Brain pericyte (primary cell): ENCODE measurements at regions not wholly inside any gene's neighbourhood (a gene's known extent, or its start where the extent isn't known, plus 50 kb on each side); places are given as distances from the start of the nearest gene placed in this dataset.

Experiments
- DNase-seq: peaks from one replicate; pipeline ENCODE4 v3.0.0-alpha.2; 2012; ENCODE audit warnings: low read depth, low spot score

DNA sequence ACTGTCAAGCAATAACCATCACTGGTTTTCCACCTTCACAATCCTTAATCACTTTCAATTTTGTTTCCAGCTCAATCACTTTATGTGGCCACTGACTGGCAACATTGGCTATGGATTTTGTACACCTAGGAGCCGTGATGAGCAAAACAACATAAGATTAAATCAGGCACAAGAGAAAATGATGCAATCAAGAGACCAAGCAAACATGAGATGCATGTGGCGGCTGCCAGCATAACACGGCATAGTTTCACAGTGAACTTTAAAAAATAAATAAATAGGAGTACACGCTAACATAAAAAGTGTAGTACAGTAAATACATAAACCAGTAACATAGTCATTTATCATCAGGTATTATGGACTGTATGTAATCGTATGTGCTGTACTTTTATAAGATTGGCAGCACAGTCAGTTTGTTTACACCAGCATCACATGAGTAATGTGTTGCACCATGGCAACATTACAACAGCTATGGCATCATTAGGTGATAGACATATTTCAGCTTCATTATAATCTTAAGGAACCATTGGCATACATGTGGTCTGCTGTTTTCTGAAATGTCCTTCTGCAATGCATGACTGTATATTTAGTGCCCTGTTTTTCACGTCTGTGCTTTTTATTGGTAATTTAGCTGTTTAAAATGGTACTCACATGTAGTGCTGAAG is 83.3 kb upstream of the PRDM11 start:
- no peak for DNase-seq

DNA sequence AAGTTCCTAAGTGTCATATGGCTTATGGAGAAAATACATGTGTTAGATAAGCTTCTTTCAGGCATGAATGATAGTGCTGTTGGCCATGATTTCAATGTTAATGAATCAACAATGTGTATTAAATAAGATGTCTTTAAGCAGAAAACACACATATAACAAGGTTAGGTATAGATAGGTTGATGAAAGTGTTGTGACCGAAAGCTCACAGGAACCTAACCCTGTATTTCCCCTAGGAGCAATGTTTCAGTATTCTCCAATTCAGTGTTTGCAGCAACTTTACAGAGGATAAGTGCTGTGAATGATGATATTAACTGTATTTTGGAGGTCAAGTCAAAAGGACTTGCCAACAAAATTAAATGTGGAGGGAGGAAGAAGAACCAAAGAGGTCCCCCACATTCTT is 82.8 kb upstream of the PRDM11 start:
- DNase-seq, result no peak

DNA sequence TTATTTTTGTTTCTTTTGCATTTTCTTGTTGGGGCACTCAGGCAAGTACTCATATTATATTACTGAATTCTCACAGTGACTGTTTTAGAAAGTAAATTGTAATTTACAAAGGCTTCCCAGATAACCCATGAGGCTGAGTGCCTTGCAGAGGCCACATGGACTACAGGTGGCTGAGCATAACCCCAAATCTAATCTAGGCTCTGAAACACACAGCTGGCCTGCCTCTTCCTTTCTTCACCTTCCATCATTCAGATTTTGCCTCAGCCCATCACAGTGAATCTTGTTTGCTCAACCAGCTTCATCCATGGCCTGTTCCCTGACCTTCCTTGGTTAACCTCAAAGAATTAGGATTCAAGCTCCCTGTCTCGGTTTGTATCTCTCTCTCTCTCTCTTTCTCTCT is 78.5 kb upstream of the PRDM11 start:
- DNase-seq, result no peak

DNA sequence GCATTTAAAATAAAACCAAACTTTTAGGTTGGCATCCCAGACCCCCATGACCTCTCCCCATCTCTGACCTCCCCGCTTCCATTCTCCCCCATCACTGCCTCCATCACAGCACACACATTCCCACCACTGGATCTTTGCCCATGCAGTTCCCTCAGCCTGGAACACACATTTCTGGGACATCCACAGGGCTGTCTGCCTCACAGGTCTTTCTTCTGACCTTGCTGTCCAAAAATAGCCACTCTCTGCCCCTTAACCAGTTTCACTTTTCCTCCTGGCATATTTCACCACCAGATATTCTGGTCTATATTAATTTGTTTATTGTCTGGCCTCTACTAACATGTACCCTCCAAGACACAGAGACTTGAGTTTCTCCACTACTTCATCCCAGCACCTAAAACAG is 75.2 kb upstream of the PRDM11 start:
- DNase-seq, result no peak

DNA sequence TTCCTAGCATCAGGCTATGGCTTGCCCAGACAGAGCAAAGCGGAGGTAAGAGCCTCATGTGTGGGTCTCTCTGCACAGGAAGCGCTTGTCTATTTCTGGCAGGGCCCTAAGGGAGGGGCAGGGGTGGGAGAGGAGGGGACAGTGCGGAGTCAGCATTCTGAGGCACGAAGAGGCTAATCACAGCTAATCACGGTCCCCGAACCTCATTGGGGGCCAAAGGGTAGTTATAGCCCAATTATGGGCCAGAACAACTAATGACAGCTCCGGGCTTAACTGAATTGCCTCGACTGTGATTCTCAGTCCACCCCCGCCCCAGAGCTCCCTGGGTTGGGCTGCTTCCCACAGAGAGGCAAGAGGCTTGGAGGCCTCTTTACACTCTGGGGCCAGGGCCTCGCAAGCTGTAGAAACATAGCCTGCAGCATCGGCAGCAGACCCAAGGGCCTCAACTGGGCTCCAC is 72.7 kb upstream of the PRDM11 start:
- no peak for DNase-seq

DNA sequence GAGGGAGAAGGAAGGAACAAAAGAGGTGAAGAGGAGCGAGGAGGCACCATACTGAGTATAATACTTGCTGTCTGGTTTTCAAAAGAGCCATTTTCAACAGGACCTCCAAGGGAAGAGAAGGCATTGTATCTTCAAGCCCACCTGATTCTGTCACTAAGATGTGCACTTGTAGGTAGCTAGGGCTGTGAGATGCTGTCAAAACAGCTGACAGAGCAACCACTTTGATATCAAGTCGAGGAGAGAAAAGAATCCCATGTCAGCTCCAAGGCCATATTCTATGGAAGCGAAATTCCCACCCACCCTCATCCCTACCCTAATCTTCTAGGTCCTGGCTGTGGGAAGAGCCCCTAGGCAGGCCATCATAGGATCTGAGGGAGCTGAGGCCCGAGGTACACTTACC is 70.9 kb upstream of the PRDM11 start:
- DNase-seq, result no peak

DNA sequence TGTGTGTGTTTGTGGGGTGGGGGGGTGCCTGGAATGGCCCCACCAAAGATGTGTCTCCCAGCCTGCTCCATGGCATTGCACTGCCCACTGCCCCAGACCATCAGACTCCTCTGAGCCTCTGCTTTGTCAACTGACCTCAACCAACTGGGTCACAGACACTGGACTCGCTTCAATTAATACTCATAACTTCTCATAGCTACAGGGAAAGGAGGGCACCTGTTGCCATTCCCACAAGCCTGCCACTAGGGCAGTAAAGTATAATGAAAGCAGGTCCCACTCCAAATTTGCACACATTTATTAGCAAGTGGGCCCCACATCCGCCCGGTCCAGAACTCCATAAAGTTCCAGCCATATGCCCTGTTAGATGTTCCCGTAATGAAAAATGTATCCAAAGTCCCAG is 70.5 kb upstream of the PRDM11 start:
- no peak for DNase-seq

DNA sequence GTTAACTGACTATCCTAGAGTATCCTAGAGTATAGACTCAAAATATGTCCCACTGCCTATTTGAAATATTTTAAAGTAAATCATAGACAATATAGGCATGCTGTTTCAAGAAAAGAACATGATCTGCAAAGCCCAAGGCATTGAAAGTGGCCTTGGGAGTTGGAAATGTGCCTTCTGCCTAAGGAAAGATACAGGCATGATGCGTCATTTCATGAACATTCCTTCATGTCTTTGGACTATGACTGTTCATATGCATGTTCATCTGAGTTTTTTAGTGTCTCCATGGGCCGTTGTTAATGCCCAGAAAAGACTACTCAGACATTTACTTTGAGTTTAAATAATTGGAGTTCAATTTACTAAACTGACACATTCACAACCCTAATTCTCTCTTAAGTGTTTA is 69.7 kb upstream of the PRDM11 start:
- DNase-seq, result no peak

DNA sequence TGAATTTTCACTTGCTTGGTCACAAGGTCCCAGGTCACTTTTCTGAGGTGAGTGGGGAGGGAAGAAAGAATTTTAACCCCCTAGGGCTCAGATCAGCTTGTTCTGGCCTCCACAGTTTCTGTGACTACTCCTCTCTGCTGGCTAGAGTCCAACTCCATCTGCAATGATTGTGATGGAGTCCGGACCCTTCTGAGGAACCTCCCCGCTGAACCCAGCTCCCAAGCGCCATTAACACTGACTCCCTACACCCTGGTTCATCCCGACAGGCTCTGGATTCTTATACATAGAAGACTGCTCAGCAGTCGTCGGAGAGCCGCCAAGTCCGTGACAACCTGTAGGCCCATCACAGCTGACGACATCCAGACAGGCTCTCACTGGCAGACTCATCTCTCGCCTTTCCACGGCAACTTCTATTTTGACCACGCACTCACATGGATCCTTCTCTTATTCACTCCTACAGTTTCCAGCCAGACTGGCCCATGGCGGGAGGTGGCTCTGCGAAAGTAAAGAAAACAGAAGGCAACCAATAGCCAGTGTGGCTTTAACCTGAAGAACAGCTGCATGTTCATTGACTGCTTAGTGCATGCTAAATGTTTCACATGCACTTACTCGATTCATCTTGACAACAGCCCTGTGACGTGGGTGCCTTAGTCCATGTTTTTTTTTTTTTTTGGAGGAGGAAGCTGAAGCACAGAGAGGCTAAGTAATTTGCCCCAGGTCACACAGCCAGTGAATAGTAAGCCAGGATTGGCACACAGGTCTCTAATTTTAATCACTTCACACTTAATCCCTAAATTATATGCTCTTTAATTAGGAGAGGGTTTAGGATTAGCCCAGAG is 68.0 kb upstream of the PRDM11 start:
- DNase-seq, result no peak

DNA sequence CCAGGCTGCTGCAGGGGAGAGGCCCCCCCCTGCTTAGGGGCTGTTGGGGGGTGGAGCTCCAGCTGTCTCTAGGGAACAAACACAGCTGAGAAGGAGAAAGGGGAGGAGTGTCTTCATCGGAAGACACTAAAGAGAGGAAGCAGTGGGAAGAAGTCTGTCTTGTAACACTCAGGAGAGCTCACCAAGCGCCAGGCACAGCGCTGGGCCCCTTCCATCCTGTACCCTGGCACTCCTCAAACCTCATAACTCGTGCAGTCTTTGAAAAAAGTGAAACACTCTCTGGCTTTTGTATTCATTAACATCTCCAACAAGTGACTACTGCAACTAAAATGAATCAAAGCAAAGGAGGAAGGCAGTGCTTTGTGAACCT is 67.4 kb upstream of the PRDM11 start:
- DNase-seq, result no peak

DNA sequence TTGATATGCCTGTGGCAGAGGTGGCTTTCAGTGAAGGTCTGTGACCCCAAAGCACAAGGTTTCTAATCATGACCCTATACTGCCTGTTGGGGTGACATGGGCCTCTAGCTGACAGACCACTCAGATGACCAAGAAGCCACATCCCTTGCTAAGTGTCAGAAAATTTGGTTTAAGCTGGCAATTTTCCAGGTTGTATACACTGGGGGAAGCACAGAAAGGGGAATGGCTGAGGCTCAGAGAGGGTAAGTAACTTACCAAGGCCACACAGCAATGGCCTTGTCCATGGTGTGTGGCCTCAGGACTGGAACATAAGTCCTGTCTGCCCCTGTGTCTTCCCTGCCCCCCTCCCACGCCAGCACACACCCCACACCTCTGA is 66.9 kb upstream of the PRDM11 start:
- DNase-seq, result no peak

DNA sequence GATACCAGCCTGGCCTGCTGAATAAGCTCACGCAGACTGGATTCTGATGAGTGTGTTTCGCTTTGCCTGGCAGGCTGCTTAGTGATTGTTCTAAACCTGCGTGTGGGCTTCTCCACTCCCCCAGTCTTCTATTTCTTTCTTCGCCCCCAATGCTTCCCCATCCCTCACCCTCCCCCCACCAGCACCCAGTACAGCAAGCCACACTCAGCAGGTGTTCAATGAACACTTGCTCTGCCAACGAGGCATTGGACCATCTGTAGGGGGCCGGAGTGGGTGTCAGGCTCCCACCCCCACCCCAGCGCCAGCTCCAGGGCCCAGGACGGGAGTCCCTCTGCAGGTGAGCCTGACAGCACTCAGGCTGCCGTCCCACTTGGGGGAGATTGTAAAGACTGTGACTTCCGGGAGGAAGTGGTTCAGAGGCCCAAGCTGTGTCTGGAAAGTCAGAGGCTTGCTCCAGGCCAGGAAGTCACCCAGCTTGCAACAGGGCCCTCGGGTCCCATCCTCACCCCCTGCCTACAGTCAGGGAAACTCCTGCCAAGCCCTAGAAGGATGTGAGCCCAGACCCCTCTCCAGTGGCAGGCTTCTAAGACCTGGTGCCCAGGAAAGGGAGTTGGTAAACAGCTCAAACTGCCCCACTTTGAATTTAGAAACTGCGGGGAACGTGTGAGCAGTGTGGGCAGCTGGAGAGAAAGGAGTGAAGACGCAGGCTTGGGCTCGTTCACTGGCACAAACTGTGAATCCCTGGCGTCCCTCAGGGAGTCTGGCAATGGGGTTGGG is 66.3 kb upstream of the PRDM11 start:
- DNase-seq, result no peak

DNA sequence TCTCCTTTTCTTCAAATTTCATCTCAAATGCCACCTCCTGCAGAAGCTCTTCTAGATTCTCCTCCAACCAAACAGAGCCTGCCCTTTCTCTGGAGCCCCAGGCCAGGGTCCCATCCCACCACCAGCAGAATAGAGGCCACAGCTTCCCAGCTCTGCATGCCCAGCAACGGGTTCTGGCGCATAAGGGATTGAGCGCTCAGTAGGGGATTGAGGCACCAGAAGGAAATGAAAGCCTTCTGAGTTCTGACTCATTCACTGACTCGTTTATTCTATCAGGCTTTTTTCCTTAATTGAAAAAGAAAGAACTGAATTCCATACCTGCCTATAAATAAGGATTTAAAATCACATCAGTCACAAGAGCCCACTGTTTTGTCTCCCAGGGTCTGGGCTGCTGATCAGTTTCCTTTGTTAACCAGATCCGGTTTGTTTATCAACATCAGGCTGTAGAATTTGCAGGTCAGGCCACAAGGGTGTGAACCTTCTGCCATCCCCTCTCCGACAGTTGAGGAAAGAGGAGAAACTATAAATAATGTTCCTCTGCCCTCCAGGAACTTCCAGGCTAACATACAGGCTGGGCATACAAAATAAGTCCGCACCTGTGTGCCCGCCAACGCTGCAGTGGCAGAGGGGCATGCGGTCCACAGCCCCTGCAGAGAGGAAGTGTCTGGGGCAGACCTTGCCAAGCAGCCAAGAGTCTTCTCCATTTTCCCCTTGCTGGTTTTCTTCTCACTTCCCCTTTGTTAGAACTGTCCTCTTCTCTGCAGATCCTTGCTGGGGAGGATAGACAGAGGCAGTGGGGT is 63.5 kb upstream of the PRDM11 start:
- DNase-seq, result no peak

DNA sequence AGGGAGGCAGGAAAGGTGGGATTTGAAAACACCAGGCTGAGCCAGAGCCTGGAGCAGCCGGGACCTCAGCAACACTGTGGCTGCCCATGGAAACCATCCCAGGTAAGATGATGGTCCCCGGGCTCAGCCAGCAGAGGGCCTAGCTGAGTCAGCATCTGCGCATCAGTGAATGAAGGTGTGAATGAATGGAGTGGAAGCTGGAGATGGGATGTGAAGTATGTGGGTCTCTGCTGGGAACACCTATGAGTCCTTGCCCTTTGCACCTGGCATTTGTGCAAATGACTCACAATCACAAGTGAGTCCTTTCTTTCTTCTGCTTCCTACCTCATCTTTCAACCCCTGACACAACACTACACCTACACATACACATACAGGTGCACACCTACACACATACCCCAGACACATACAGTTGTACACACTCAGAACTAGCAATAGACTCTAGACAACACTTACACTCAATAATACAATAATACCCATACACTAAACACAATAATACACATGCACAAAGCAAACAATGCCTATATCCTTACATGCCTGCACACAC is 62.8 kb upstream of the PRDM11 start:
- DNase-seq, result no peak

DNA sequence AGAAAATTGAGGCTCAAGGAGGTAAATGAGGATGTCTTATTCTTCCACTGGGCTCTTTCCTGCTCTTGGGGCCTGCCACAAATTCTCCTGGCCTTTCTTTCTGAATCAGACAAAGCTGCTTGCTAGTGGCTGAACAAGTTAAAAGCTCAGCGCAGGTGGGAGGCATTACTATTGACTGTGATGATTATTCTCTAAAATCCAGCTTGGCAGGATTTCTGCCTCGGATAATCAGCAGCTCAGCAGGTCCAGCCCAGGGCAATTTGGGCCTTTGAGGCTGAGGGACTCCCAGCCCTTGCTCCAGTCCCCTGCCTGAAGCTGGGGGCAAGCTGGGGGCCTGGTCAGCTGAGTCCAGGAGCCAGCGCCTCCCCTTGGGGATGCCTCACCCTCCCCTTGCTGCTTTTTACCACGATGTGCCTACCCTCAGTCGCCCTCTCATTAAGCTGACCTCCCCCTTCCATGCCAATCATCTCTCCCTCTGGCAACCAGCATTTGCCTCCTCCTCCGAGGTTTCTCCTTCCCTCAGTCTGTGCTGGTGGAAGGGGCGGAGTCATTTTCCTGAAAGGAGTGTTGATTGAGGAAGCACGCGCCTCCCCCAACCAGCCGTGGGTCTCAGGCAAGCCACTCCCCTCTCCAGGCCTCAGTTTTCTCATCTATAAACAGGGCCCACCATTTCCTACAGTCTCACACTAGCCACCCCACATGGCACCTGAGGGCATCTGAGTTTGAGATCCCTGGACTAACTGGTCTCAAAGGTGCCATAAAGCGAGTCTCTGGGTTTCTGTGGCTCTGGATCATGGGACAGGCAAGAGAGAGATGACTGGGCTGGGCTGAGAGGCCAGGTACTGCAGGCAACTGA is 60.6 kb upstream of the PRDM11 start:
- no peak for DNase-seq

DNA sequence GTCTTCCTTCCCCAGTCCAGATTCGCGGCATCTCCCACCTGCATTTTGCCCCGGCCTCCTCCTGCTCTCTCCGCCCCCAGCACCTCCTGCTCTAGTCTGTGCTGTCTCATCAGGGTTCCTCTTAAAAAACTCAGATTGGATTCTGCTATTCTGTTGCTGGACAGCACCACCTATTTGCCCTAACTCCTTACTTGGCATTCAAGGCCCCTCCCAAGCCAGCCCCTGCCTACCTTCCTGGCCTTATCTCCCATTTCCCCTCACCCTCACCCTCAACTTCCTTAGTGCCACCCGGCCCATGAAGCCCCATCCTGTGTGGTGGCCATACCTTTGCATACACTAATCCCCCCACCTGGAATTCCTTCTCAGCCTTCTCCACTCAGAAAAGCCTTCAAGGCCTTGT is 59.9 kb upstream of the PRDM11 start:
- DNase-seq, result no peak

DNA sequence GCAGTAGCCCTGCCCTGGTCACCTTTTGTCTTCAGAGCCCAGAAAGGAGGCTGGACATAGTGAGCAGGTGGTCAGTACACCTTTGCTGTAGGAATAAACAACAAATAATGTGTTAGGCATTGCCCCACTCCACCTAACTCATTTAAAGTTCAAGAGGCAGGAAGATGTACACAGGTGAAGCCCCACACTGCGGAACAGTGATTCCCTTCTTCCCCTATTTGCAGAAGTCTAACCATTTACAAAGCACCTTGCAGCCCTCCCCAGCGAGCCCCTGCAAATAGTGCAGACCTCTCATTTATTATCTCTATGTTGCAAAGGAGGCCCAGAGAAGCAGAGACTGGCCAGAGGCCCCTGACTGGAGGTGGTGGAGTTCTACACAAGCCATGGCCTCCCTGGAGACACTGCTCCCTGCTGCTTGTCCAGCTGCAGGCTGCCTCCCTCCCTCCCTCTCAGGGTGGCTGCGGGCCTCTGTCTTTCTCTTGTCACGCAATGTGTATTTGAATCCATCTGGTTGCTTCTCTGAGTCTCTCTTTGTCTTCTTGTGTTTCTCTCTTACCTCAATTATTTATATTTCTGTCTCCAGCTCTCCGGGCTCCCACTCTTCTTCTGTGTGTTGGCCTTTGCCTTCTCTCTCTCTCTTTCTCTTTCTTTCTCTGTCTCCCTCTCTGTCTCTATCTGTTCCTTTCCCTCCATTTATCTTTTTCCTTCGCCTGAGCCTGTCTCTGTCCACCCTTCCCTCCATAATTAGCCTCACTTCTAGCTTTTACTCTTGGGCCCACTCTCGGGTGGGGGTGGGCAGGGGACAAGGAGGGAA is 59.1 kb upstream of the PRDM11 start:
- DNase-seq, result no peak

DNA sequence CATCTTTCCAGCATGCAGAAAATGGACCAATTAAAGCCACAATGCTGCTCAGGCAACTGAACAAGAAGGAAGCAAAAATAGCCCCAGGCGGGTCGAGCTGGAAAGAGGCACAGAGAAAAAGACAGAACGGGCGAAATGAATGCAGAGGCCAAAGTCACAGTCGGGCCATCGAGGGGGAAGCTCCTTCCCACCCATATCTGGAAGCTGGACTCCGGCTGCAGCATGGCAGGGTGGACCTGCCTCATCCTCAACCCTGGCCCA is 58.6 kb upstream of the PRDM11 start:
- no peak for DNase-seq

DNA sequence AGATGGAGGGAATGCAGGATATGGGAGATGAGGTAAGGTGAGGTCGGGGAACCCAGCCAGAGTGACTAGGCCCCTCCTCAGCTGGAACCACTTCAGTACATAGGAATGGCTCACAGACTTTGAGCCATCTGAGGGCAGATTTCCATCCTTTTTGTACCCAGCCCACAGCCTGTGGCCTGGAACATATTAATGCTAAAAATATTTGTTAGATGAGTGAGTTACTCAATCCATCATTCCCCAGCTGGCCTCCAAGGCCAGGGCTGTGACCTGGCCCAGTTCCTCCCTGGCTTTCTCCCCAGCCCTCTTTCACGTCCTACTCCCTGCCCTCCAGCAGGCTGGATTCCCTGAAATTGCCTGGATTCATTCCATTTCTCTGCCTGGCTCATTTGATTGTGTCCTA is 57.2 kb upstream of the PRDM11 start:
- DNase-seq, result no peak
